Heart right ventricle (tissue), 16 donors: ENCODE measurements at regions not wholly inside any gene's neighbourhood (a gene's known extent, or its start where the extent isn't known, plus 50 kb on each side); places are given as distances from the start of the nearest gene placed in this dataset.

Experiments used
- ATAC-seq, 8 donors: fragments of 200-7000 bp; cut with Tn5 transposase; one replicate each; pipeline ENCODE4 v1.9.1; 2020; ENCODE audit warnings: mild to moderate bottlenecking in 8 of 8, moderate library complexity in 8 of 8, moderate number of reproducible peaks in 1 of 8
- DNase-seq, 2 donors: peaks; one replicate each; pipeline ENCODE4 v3.0.0-alpha.2; 2020
- H3K27ac ChIP-seq, 10 donors: fragments of 200-600 bp; sonication (generic) in 2 of 10; one replicate each; pipeline versions ENCODE4 v1.5.0 to v1.8.0; 2020 to 2022; ENCODE audit warnings: mild to moderate bottlenecking in 3 of 10
- H3K27me3 ChIP-seq, 7 donors: fragments of 200-600 bp; one replicate each; pipeline ENCODE4 v1.8.0; 2021 to 2022; ENCODE audit warnings: mild to moderate bottlenecking in 2 of 7
- H3K36me3 ChIP-seq, 9 donors: fragments of 200-600 bp; sonication (generic) in 1 of 9; one replicate each; pipeline versions ENCODE4 v1.5.0 to v1.8.0; 2020 to 2022; ENCODE audit warnings: mild to moderate bottlenecking in 2 of 9
- H3K4me1 ChIP-seq, 9 donors: fragments of 200-600 bp; sonication (generic) in 1 of 9; one replicate each; pipeline versions ENCODE4 v1.5.0 to v1.8.0; 2020 to 2022; ENCODE audit warnings: mild to moderate bottlenecking in 4 of 9
- H3K4me3 ChIP-seq, 10 donors: fragments of 200-600 bp; sonication (generic) in 2 of 10; one replicate each; pipeline versions ENCODE4 v1.5.0 to v1.8.0; 2020 to 2022; ENCODE audit warnings: mild to moderate bottlenecking in 7 of 10, moderate library complexity in 2 of 10
- H3K9me3 ChIP-seq, 11 donors: fragments of 200-600 bp in 10 of 11; sonication (generic) in 2 of 11; one replicate each; pipeline versions ENCODE4 v1.5.0 to v1.8.0; 2013 to 2022; ENCODE audit warnings: mild to moderate bottlenecking in 2 of 11, control low read depth in 1 of 11, moderate library complexity in 1 of 11
- WGBS, 2 donors: extraction: QIAGEN DNeasy Blood & Tissue Kit; methylation state at CpG; one replicate each; pipeline ENCODE4 v1.1.7; 2013; ENCODE audit warnings: inconsistent platforms in 1 of 2; 5-methylcytosine and 5-hydroxymethylcytosine counted together
- intact Hi-C, 10 donors: fragments of 100-400 bp; cut with DNase I; formaldehyde crosslinking; loops; one replicate each; pipeline versions ENCODE4 v1.11.1 to v1.14.2; 2022
- TF ChIP-seq, protein P1 (sequence below), 9 donors: fragments of 200-600 bp; sonication (generic) in 2 of 9; IDR thresholded peaks; one replicate each; pipeline versions ENCODE4 v1.5.0 to v1.8.0; 2021 to 2022; ENCODE audit warnings: antibody characterized with exemption in 9 of 9, mild to moderate bottlenecking in 5 of 9, moderate library complexity in 1 of 9
- donor health status: Arrhythmogenic right ventricular cardiomyopathy.
- donor health status: ischemic (EF 13 %, LVEDD 7.1; RV severe dilation, severe dysfunction).
- donor health status: healthy with polysubstance abuse.
- donor health status: DM: no; HTN: yes; CAD: no.
- donor health status: DM: no; HTN: no; CAD: no.
- donor health status: ischemic (EF 25% LVEDD 6.9; RV normal size, moderate dysfunction).
- donor health status: ischemic (EF 25% LVEDD 5.7; RV mildly dilated, moderate dysfunction).
- donor health status: healthy.
- donor health status: DM: yes; HTN: yes; CAD: no.
- donor health status: Ischemic cardiomyopathy.
- donor health status: ischemic (EF 35%, LVEDD 5.7; RV mildly dilated, moderate dysfunction).
- donor health status: nonischemic (EF 11% LVEDD 7.7; RV severe dilation, severe dysfunction).
- donor health status: DM: yes; HTN: yes; CAD: no.
- donor health status: PGD.
- donor health status: ischemic (EF 29% LVEDD 5.4; RV normal size, mild dysfunction).
- donor health status: nonischemic (EF 23%, LVEDD 6.1; RV moderate dilation, normal function).

DNA sequence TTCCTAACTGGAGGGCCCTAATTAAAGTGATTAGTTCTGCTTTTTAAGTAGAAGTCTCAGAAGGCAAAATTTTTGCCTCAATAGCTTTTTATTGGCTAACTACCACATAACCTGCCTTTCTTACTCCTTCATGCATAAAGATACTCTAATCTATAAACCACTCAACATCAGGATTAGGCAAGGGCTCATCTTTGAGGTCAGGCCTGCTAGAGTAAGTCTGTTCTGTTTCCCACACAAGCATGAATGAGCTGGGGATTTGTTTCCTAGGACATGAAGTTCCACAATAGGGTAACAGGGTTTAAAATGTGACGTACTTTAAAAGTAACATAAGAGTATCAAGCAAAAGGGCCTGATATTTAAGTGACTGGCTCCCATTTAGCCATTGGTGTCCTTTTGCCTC lies 522.7 kb upstream of the TYRP1 start:
- H3K27ac ChIP-seq: no peak overlapping the region
- no peaks in the 10 kb centered on the region for H3K27me3 ChIP-seq
- WGBS, 2 donors: 78 to 97% methylated on average over 1 of the region's 1 CpG
- TF ChIP-seq, protein P1, sequence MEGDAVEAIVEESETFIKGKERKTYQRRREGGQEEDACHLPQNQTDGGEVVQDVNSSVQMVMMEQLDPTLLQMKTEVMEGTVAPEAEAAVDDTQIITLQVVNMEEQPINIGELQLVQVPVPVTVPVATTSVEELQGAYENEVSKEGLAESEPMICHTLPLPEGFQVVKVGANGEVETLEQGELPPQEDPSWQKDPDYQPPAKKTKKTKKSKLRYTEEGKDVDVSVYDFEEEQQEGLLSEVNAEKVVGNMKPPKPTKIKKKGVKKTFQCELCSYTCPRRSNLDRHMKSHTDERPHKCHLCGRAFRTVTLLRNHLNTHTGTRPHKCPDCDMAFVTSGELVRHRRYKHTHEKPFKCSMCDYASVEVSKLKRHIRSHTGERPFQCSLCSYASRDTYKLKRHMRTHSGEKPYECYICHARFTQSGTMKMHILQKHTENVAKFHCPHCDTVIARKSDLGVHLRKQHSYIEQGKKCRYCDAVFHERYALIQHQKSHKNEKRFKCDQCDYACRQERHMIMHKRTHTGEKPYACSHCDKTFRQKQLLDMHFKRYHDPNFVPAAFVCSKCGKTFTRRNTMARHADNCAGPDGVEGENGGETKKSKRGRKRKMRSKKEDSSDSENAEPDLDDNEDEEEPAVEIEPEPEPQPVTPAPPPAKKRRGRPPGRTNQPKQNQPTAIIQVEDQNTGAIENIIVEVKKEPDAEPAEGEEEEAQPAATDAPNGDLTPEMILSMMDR (IDR thresholded peaks at IDR 0.05): no peak
- no peaks in the 10 kb centered on the region for H3K4me1 ChIP-seq
- peaks cover 0 to 5% (median 0%) of the 10 kb centered on the region in 11 donors for H3K9me3 ChIP-seq
- no peak for ATAC-seq
- no peak for DNase-seq
- no peaks in the 10 kb centered on the region for H3K36me3 ChIP-seq
- intact Hi-C loops: no loop called here
- no peak overlapping the region for H3K4me3 ChIP-seq

DNA sequence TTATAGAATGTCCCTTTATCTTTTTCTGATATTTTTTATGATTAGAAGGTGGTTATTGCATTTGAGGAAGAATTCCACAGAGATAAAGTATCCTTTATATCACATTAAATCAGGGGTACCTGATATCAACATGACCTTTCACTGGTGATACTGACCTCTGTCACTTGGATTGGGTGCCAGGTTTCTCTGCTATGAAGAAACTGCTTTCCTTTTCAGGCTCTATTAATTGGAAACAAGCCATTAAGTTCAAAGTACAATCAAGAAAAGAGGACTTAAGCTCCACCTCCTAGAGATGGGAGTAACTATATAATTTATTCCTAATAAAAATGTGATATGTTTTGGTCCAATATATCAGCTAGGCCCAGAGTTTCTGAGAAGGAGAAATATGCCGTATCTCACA lies 514.6 kb upstream of the TYRP1 start:
- H3K27me3 ChIP-seq: no peaks in the 10 kb centered on the region
- no peak overlapping the region for H3K27ac ChIP-seq
- H3K4me1 ChIP-seq: no peaks in the 10 kb centered on the region
- no peak overlapping the region for H3K4me3 ChIP-seq
- ATAC-seq (no peak), DNase-seq (no peak)
- WGBS, 2 donors: 89 to 92% methylated on average over 1 of the region's 1 CpG
- TF ChIP-seq, protein P1 (IDR thresholded peaks at IDR 0.05): no peak
- H3K9me3 ChIP-seq: no peaks in the 10 kb centered on the region
- no peaks in the 10 kb centered on the region for H3K36me3 ChIP-seq
- intact Hi-C loops: no loop called here

DNA sequence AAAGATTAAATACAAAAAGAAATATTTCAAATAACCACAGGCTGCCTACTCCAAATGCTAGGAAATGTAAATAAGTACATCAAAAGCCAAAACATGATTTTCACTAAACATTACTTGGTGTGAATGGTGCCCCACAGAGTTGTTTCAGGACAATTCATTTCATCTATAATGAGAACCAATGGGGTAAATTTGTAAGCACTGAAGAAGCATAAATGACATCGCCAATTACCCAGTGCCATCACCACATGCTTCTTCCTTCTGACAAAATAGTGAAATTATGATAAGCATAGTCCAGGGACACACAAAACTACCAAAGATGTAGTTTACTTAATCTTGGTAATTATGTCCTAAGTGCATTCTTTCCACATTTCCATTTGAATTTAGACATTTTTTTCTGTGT lies 510.4 kb upstream of the TYRP1 start:
- DNase-seq: no peak
- H3K27ac ChIP-seq: no peak overlapping the region
- WGBS, 2 donors: 91 to 97% methylated on average over 1 of the region's 1 CpG
- no peaks in the 10 kb centered on the region for H3K9me3 ChIP-seq
- ATAC-seq: no peak
- H3K27me3 ChIP-seq: no peaks in the 10 kb centered on the region
- intact Hi-C loops: no loop called here
- TF ChIP-seq, protein P1 (IDR thresholded peaks at IDR 0.05): no peak
- no peaks in the 10 kb centered on the region for H3K36me3 ChIP-seq
- no peak overlapping the region for H3K4me3 ChIP-seq
- no peaks in the 10 kb centered on the region for H3K4me1 ChIP-seq

DNA sequence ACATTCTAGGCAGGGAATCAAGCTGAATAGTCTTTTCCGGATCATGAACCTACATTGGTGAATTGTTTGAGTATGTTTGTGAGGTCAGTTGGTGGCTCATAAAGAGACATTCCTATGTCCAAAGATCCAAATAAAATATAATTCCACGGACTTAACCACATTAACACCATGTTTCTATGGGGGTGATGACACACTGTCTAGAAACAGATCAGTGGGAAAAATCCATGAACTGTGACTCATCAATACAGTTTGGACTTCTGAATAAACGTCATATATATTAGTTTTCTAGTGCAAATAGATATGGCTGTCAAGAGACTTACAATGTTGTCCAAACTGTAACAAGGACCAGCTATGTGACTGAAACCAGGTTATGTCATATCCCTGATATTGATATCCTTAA lies 509.9 kb upstream of the TYRP1 start:
- TF ChIP-seq, protein P1 (IDR thresholded peaks at IDR 0.05): no peak
- ATAC-seq (no peak), DNase-seq (no peak)
- Histone ChIP-seq H3K27me3 (no peaks in the 10 kb centered on the region), H3K9me3 (no peaks in the 10 kb centered on the region), H3K4me1 (no peaks in the 10 kb centered on the region), H3K4me3 (no peak overlapping the region), H3K27ac (no peak overlapping the region), H3K36me3 (no peaks in the 10 kb centered on the region)
- intact Hi-C loops: no loop called here
- WGBS, 2 donors: 69 to 80% methylated on average over 3 of the region's 3 CpGs

DNA sequence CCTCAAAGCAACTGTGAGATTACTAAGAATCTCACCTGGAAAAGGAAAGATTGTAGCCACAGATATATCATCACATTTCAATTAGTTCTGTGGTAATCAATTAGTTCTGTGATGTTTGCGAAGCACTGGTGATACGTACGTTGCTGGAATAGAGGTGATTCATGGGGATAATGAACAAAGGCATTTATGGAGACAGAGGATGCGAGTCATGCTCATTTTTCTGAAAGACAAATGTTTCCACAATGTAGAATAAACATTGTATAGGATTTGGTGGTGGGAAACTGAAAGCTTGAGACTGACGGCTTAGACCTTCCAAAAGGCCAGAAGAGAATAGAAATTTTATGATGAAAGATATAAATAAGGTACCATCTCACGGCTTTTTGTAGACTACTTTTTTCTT lies 507.3 kb upstream of the TYRP1 start:
- Histone ChIP-seq H3K9me3 (no peaks in the 10 kb centered on the region), H3K27ac (no peak overlapping the region), H3K36me3 (no peaks in the 10 kb centered on the region), H3K4me1 (no peaks in the 10 kb centered on the region), H3K4me3 (no peak overlapping the region), H3K27me3 (no peaks in the 10 kb centered on the region)
- ATAC-seq (no peak), DNase-seq (no peak)
- TF ChIP-seq, protein P1 (IDR thresholded peaks at IDR 0.05): no peak
- WGBS, 2 donors: 69% methylated on average over 6 of the region's 6 CpGs
- intact Hi-C loops: no loop called here
